ENCODE measurements at regions not wholly inside any gene's neighbourhood (a gene's known extent, or its start where the extent isn't known, plus 50 kb on each side); places are given as distances from the start of the nearest gene placed in this dataset.
"Not testable (repeated sequence)": the region's sequence is repeated elsewhere in the genome, so short reads cannot be mapped to it uniquely, and the experiment has no call there.

DNA sequence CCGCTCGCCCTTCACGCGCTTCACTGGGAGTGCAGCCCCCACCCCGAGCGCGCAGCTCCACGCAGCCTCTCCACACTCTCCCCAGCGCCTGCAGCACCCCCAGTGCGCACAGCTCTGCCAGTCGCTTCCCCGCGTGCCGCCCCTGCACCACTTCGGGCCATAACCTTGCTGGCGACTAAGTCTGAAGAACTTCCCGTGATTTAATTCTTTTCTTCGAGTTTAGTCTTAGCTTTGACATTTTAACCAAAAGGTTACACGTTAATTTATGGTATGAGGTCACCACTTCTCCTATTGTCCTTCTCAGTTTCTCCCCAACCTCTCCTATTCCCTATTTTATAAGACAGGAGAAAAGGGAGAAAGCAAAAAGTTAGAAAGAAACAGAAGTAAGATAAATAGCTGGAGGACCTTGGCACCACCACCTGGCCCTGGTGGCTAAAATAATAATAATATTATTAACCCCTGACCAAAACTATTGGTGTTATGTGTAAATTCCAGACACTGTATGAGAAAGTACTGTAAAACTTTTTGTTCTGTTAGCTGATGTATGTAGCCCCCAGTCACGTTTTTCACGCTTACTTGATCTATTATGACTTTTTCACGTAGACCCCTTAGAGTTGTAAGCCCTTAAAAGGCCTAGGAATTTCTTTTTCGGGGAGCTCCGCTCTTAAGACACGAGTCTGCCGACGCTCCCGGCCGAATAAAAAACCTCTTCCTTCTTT lies 129.2 kb downstream of the KBTBD2 start:
- not testable (repeated sequence) for DNase-seq

DNA sequence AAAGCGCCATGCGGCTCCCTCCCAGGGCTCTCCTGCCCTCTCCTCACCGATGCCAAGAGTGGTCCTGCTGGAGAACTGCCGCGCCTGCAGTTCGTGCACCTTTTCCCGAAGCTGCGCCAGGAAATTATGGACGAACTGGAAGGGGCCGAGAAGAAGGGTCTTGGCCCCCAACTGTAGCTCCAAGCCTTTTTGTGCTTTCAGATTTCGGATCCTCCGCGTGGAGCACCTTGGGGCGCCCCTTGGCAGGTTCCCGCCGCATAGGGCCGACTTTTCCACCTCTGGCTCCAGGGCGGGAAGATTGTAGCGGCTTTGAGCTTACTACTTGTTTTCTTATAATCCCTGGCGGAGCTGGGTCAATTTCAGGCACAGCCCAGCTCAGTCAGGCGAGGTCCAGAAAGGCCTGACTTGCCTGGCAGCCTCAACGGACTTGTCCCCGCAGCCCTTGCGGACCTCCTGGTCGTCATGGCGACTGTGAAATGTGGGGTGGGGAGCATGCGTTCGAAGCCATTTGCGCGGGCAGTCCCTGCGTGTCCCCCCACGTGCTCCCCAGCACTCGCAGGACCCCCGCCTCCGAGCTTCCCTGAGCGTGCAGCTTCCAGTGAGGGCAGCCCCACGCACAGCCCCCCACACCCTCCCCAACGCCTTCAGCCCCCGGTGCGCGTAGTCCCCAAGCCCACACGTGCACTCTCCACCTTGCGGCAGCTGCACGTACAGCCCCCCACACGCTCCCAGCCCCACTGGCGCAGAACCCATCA lies 129.9 kb downstream of the KBTBD2 start:
- no peak for DNase-seq

DNA sequence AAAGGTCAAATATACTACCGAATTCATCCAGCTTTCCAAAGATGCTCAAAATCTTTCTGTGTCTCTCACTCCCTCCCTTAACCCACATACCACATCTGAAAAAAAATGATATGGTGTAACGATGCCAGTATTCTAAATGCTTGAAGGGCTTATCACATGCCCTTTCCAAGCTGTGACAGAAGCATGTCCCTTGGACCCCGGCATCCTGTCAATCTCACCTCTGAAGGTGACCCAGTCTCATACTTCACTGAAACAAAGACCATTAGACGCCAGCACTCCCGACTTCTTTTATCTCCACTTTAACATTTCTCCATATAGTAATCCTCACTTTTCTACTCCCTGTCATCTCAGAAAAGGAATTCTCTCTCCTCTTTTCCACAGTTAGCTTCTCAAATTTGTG lies 130.8 kb downstream of the KBTBD2 start:
- DNase-seq = not testable (repeated sequence)

DNA sequence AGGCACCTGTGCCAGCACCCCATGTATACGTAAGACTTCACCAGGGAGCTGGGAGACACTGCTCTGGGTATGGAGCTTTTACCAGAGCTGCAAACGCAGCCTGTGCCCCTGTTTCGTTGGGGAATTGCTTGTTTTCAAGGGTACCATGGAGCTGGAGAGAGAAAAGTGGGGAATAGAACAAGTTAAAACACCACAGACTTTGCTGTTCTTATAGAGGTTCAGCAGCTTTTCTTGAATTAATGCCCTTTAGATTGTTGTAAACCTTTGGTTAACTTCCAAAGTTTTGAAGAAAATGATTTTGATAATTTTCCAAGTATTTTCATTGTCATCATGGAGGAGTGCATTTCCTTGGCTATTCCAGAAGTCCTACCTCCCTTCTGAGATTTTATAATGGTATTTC lies 131.7 kb downstream of the KBTBD2 start:
- not testable (repeated sequence) for DNase-seq

DNA sequence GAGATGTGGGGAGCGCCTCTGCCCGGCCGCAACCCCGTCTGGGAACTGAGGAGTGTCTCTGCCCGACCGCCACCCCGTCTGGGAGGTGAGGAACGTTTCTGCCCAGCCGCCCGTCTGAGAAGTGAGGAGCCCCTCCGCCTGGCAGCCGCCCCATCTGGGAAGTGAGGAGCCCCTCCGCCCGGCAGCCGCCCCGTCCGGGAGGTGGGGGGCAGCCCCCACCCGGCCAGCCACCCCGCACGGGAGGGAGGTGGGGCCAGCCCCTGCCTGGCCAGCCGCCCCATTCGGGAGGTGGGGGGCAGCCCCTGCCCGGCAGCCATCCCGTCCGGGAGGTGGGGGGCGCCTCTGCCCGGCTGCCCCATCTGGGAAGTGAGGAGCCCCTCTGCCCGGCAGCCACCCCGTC lies 137.7 kb downstream of the KBTBD2 start:
- not testable (repeated sequence) for DNase-seq

DNA sequence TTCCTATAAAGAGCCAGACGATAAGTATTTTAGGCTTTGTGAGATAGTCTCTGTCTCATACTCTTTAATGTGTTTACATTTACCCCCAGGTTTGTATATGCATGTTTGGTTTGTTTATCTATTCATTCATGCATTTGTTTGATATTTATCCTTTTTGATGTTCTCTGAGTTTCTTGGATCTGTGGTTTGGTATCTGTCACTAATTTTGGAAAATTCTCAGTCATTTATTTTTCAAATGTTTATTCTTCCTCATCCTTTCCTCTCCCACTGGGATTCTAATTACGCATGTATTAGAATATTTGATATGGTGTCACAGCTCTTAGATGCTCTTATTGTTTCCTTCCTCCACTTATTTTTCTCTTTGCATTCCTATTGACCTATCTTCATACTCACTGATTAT lies 143.2 kb downstream of the KBTBD2 start:
- DNase-seq = not testable (repeated sequence)

DNA sequence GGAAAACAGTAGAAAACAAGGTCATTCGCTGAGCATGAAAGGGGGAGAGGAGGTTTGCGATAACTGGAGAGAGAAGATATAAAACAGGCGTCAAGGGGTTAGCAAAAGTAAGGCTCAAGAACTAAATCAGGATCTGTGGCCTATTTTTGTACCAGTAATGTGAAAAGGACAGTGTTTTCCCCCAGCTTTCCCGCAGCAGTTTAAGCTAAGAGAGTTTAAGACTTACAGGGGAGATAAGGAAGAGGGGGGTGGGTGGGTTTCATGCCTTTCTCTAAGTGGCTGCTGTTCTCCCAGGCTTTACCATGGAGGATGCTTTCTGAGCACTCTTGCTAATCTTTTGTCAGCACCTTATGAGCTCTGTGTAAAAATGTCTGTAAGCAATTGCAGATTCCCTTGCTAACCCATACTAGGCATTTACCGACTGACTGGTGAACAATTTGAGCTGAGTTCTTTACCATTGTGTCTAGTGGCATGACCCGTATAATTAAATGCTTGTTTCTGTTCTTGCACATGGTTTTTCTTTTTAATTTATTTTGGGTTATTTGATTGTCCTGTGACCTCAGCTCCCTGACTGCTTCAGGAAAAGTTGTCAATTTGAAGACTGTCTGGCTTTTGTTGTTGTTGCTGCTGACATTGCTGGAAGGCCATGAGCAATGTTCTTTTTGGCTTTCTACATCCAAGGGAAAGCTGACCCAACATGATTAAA lies 144.0 kb downstream of the KBTBD2 start:
- DNase-seq = not testable (repeated sequence)

DNA sequence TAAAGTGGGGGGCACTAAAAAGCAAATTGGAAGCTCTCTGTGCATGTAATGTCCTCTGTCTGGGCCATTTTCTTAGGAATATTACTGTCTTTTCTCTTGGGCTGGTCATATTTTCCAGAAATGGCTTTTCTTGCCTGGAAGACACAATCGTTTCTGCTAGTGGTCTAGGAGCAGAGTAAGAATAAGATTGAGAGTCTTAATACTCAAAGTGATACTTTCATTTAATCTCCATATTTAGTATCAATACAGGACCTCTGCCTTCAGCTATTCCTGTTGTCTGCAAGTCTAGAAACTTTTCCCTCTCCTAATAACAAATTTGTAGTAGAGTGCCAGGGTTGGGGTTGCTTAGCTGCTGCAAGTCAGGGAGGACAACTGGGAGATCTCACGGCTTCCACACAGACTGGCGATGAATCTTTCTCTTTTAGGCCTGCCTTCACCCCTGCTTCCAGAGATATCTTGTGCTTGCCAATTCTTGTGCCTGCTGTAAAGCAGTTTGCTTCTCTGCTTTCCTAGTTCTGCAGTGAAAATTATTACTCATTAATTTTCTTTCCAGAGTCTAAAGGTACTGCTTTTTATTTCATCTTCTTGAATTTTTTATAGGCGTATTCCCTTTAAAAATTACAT lies 149.6 kb downstream of the KBTBD2 start:
- not testable (repeated sequence) for DNase-seq

DNA sequence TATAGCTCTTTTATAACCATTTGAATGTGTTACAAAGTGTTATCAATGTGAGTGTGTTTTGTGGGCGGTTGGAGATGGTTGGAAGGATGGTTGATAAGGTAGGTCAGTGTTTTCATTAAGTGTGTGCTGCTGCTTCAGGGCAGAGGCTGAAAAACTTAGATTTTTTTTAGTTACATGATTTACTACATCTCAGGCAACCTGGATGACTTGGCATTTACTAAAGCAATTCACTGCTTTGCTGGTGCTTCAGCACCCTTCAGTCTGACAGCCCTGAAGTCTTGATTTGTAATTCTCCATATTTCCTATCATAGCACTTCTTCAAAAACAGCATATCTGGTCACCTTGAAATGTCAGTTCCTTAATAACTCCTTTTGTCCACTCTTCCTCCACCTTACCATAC lies 151.8 kb downstream of the KBTBD2 start:
- not testable (repeated sequence) for DNase-seq

DNA sequence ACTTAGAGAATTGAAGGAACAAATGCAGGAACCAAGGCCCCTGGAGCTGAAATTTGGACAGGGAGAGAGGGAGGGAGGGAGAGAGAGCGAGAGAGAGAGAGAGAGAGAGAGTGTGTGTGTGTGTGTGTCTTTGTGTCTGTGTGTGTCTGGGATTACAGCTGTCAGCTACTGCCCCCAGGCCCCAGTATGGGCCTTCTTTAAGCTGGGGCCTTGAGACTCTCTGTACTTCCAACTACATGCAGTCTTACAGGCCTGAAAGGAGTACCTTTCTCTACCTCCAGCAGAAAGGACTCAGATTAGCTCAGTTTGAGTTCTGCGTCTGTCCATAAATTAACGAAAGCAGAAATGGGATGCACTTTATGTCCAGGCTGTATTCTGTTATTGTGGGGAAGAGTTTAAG lies 153.2 kb downstream of the KBTBD2 start:
- not testable (repeated sequence) for DNase-seq

DNA sequence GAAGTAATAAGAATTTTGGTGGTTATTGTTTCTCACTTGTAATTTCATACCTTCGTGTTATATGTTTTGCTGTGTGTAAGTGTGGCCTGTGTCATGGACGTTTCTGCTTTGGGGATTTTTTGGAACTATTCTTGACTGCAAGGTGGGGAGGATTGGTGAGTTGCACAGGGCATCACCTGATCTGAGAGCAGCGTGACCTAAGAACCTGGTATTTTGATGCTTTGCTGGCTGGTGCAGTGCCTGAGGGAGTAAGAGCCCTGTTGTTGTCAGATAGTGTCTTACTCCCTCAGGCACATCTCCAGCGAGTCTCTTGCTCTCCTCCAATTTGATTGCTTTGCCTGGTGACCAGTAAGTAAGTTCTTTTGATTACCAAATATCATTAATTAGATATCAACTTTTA lies 158.8 kb downstream of the KBTBD2 start:
- not testable (repeated sequence) for DNase-seq

DNA sequence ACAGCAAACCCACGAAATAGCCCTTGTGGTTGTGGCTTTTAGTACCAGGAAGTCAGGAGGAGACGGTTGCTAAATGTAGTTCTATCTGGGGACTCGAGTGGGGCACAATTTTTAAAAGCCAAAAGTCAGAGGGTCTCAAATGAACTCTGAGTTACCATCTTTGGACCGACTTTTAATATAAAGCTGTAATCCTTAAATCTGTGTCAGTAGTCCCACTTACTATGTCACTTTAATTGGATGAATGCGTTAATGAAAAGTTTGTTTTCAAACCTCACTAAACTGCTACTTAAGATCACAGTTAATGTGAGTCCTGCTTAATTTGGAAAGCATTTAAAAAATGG lies 162.3 kb downstream of the KBTBD2 start:
- DNase-seq = not testable (repeated sequence)

DNA sequence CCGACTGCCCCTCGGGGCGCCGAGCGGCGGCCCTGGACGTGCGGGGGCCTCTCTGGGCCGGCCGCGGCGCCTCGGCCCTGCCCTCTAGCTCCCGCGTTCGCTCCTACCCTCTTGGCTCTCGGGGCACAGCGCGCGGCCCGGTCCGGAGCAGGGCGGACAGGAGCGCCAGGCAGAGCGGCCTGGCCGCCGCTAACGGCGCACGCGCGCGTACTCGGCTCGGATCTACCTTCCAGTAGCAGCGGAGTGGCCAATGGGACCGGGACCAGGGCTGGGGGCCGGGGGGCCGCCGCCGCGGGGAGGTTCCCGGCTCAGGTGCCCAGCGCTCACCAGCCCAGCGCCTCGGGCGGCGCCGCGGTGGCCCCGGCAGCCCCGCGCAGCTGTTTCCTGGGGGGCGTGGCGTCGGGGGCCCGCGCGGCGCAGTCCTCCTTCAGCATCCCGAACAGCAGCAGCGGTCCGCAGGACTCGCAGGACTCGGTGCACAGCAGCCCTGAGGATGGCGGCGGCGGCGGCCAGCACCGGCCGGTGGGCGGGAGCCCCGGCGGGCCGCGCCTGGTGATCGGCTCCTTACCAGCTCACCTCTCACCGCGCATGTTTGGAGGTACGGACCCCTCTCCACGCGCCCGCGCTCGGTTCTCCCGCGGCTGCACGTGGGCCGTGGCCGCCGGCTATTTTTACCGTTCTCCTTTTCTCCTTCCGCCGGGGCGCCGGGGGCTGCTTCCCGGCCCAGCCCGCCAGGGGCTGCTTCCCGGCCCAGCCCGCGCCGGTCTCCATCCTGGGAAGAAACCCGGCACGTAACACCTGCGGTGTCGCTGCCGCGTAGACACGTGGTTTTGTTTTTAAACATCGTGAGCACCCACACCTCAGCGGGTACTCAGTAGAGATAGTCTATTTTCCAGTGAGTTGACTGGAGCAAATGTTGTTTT lies 162.9 kb downstream of the KBTBD2 start:
- DNase-seq = peak in 2 of 4 experiments; percentile 5 to 16

DNA sequence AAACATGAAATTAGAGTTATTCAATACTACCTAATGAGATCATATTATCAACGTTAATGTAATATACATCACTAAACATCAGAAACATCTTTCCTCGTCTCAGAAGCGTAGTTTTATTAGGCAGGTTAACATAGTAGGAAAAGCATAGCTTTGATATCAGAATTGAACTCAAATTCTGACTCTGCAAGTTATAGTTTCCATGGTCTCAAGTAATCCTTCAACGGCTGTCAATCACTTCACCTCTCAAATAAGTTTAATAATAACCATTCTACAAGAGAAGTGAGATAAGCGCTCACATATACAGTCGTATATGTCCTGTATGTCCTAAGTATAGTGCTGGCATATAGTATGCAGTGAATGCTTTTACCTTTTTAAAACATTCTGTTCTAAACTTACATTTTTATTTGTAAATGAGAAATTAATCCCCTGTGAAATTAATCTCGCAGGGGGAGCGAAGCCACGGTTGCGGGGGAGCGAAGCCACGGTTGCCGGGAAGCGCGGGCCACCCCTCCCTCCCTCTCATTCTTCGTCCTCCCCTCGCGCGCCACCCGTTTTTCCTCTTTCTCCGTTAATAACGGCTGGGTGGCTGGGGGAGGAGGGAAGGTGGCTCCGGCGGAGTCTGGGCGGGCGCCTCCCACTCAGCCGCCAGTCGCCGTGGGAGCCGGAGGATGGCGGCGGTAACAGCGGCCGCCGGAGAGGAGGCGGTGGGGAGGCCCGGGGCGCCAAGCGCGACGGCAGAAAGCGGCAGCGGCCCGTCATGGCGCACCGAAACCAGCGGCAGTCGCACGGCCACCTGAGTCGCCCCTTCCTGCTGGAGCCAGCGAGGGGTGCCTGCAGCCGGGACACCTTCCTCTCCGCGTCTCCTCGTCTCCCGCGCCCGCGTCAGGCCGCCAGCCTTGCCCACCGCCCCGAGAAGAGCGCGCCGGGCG lies 163.8 kb downstream of the KBTBD2 start:
- peak in 2 of 4 experiments; percentile 1 to 7 for DNase-seq

DNA sequence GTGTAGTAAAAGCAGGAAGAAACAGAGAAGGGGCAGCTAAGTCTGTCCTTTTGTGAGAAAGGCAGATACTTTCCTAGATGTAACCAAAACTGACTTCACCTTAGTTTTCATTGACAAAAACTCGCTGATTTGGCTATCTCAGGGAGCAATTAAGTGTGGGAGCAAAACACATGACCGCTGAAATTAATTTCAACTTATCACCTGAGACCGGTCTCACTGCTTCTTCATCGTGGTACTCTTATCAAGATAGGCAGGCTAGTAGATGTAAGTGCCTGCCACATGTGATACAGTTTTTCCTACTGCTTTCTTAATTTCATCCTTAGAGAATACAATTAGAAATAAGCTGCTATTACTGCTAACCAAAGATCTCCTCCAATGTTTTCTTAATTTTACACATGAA lies 168.7 kb downstream of the KBTBD2 start:
- not testable (repeated sequence) for DNase-seq

DNA sequence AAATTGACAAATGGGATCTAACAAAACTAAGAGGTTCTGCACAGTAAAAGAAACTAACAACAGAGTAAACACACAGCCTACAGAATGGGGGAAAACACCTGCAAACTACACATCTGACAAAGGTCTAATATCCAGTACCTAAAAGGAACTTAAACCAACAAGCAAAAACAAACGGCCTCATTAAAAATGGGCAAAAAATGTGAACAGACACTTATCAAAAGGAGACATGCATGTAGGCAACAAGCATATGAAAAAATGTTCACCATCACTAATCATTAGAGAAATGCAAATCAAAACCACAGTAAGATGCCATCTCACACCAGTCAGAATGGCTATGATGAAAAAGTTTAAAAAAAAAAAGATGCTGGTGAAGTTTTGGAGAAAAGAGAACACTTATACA lies 197.4 kb downstream of the KBTBD2 start:
- no peak for DNase-seq

DNA sequence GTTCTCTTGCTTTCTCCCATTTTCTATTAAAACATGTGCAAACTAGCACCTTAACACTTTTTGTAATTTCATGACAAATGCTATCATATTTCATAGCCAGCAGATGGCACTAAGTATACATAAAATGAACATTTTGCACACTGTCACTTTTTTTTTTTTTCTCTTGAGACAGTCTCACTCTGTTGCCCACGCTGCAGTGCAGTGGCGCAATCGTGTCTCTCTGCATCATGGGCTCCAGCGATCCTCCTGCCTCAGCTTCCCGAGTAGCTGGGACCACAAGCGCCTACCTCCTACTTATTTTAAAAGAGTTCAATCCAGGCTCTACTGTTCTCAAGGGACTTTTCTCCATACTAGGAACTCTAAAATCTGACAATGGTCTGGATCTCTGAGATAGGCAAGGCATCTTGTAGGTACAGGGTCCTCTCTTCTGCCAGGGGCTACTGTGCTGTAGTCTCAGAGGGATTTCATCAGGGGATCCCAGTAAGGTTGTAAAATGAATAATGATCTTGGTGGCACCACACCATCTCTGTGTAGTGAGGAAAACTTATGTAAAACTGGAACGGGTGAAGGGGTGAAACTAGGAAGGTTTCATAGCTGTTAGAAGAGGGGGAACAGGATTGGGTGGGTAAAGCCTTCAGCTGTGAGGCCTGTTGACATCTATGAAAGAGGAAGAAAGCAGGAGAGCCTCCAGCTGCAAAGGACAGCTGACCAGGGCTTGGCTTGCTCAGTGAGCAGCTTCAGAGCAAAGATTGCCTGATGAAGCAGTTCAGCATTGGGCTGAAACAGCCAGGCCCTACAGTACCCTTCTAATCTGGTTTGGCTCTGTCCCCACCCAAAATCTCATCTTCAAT lies 196.9 kb downstream of the AVL9 start:
- DNase-seq = not testable (repeated sequence)

DNA sequence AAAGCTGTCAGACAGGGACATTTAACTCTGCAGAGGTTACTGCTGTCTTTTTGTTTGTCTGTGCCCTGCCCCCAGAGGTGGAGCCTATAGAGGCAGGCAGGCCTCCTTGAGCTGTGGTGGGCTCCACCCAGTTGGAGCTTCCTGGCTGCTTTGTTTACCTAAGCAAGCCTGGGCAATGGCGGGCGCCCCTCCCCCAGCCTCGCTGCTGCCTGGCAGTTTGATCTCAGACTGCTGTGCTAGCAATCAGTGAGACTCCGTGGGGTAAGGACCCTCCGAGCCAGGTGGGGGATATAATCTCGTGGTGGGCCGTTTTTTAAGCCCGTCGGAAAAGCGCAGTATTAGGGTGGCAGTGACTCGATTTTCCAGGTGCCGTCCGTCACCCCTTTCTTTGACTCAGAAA lies 192.8 kb downstream of the AVL9 start:
- DNase-seq = not testable (repeated sequence)

DNA sequence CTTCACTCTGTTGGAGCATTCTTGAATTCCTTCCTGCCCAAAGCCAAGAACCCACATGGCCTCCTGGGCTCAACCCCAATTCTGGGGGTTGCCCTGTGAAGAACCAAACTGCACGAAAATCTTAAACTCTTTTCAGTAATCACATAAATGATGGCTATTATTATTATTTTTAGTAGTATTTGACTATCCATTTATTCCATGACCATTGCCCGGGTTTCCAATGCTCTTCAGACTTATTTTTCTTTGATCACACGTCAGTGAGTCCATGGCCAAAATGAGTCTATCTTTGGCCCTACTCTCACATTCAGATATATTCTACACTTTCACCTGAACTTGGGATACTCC lies 185.9 kb downstream of the AVL9 start:
- no peak for DNase-seq

Data from activated naive CD4-positive, alpha-beta T cell (primary cell).